Liver (tissue), 3 donors: ENCODE measurements at regions not wholly inside any gene's neighbourhood (a gene's known extent, or its start where the extent isn't known, plus 50 kb on each side); places are given as distances from the start of the nearest gene placed in this dataset.

Experiments used
- FOXA1 ChIP-seq: IDR thresholded peaks from 2 replicates; pipeline ENCODE4 v1.6.1; 2016; ENCODE audit warnings: antibody characterized with exemption
- JUND ChIP-seq, 2 donors: IDR thresholded peaks; 2 replicates each; pipeline ENCODE4 v1.6.1; 2016; ENCODE audit warnings: antibody characterized with exemption in 2 of 2
- RAD21 ChIP-seq, 2 donors: IDR thresholded peaks; 2 replicates each; pipeline ENCODE4 v1.6.1; 2016; ENCODE audit warnings: antibody characterized with exemption in 2 of 2, mild to moderate bottlenecking in 2 of 2
- TAF1 ChIP-seq: conservative IDR thresholded peaks from 2 replicates; pipeline ENCODE4 v1.6.1; 2016; ENCODE audit warnings: antibody characterized with exemption, mild to moderate bottlenecking
- YY1 ChIP-seq: IDR thresholded peaks from 2 replicates; pipeline ENCODE4 v1.6.1; 2016; ENCODE audit warnings: antibody characterized with exemption, mild to moderate bottlenecking
- TF ChIP-seq, protein P1 (sequence below): fragments of 150-350 bp; IDR thresholded peaks from 2 replicates; pipeline ENCODE4 v1.5.1; 2017; ENCODE audit warnings: improper control_type of control experiment, low read depth, low read length; ENCODE audit not compliant: missing input control
- TF ChIP-seq, protein P2 (sequence below): IDR thresholded peaks from 2 replicates; pipeline ENCODE4 v1.6.1; 2016; ENCODE audit warnings: antibody characterized with exemption
- TF ChIP-seq, protein P3 (sequence below): IDR thresholded peaks from 2 replicates; pipeline ENCODE4 v1.6.1; 2016; ENCODE audit warnings: antibody characterized with exemption, mild to moderate bottlenecking
- donor health status: healthy.
- donor health status: healthy.

DNA sequence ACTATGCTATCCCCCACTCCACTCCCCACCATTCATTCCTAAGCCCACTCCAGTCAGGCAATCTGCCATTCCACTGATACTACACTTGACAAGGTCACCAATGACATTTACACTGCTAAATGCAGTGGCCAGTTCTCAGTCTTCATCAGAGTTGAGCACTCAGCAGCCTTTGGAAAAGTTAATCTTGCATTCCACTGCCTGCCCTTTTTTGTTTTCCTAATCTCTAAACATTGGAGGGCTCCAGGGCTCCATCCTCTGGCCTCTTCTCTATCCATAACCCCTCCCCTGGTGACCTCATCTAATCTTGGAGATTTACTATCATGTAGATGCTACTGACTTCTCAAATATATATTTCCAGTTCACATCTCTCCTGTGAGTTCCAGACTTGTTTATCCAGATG is 70.9 kb upstream of the S1PR1 start:
- TF ChIP-seq, protein P1, sequence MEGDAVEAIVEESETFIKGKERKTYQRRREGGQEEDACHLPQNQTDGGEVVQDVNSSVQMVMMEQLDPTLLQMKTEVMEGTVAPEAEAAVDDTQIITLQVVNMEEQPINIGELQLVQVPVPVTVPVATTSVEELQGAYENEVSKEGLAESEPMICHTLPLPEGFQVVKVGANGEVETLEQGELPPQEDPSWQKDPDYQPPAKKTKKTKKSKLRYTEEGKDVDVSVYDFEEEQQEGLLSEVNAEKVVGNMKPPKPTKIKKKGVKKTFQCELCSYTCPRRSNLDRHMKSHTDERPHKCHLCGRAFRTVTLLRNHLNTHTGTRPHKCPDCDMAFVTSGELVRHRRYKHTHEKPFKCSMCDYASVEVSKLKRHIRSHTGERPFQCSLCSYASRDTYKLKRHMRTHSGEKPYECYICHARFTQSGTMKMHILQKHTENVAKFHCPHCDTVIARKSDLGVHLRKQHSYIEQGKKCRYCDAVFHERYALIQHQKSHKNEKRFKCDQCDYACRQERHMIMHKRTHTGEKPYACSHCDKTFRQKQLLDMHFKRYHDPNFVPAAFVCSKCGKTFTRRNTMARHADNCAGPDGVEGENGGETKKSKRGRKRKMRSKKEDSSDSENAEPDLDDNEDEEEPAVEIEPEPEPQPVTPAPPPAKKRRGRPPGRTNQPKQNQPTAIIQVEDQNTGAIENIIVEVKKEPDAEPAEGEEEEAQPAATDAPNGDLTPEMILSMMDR, result no peak
- TF ChIP-seq TAF1, result no peak
- TF ChIP-seq FOXA1, result no peak
- TF ChIP-seq, protein P2, sequence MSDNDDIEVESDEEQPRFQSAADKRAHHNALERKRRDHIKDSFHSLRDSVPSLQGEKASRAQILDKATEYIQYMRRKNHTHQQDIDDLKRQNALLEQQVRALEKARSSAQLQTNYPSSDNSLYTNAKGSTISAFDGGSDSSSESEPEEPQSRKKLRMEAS, result no peak
- TF ChIP-seq, protein P3, sequence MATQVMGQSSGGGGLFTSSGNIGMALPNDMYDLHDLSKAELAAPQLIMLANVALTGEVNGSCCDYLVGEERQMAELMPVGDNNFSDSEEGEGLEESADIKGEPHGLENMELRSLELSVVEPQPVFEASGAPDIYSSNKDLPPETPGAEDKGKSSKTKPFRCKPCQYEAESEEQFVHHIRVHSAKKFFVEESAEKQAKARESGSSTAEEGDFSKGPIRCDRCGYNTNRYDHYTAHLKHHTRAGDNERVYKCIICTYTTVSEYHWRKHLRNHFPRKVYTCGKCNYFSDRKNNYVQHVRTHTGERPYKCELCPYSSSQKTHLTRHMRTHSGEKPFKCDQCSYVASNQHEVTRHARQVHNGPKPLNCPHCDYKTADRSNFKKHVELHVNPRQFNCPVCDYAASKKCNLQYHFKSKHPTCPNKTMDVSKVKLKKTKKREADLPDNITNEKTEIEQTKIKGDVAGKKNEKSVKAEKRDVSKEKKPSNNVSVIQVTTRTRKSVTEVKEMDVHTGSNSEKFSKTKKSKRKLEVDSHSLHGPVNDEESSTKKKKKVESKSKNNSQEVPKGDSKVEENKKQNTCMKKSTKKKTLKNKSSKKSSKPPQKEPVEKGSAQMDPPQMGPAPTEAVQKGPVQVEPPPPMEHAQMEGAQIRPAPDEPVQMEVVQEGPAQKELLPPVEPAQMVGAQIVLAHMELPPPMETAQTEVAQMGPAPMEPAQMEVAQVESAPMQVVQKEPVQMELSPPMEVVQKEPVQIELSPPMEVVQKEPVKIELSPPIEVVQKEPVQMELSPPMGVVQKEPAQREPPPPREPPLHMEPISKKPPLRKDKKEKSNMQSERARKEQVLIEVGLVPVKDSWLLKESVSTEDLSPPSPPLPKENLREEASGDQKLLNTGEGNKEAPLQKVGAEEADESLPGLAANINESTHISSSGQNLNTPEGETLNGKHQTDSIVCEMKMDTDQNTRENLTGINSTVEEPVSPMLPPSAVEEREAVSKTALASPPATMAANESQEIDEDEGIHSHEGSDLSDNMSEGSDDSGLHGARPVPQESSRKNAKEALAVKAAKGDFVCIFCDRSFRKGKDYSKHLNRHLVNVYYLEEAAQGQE, result no peak
- no peak for TF ChIP-seq YY1
- TF ChIP-seq JUND (IDR thresholded peaks at IDR 0.05), result no peak
- no peak for TF ChIP-seq RAD21 (IDR thresholded peaks at IDR 0.05)
